ENCODE measurements at regions not wholly inside any gene's neighbourhood (a gene's known extent, or its start where the extent isn't known, plus 50 kb on each side); places are given as distances from the start of the nearest gene placed in this dataset.

GRCh38 chr10:4733150-4733842, 92.7 kb upstream of the AKR1E2 start:
- DNase-seq (ENCODE audit: low read depth), result no peak

GRCh38 chr10:4730998-4731397, 95.0 kb upstream of the AKR1E2 start:
- DNase-seq (ENCODE audit: low read depth), result no peak

DNA sequence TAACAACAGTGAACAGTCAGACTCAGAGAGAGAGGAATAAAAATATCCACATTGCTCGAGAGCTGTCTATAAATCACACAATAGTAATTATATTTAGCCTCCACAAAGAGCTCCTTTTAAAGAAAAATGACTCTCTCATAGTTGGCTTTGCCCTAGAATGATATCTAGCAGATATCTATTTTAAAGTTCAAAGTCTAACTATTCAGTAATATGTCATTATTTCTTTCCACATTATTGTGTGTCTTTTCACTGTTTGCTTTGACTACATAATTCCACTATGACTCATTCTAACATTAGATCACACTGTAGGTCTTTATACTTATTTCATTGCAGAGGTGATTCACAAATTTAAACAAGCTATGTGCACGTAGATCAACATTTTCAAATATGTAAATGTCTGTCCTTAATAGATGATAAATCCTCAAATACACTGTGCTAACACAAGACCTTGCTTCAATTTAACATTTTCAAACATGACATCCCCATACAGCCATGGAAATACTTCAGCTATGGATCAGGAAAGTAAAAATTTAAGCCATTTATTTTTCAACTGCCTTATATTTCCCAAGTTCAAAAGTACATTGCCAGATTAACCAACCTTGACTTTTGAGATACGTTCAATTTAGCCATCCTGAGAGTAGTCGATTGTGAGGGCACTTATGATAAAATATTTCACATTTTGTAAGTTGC, 99.9 kb upstream of the AKR1E2 start:
- no peak for DNase-seq (ENCODE audit: low read depth)

GRCh38 chr10:4723860-4724259, 102.1 kb upstream of the AKR1E2 start:
- no peak for DNase-seq (ENCODE audit: low read depth)

GRCh38 chr10:4721999-4722753, 103.8 kb upstream of the AKR1E2 start:
- no peak for DNase-seq (ENCODE audit: low read depth)

DNA sequence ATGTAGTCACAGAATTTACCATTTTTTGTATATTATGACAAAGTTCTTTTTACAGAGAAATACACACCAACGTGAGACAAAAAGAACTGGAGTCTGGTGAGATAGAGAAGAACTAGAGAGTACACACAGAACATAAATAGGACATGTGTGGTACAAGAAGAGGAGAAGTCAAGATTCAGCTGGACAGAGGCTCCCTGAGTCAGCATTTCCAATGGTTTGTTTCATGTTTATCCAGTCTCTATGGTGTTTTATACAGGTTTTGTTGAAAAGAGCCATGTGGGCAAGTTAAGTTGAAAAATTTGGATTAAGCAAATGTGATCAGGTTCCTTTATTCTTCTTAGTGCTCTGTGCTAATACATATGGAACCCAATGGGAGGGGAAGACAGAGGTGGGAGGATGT, 105.5 kb upstream of the AKR1E2 start:
- no peak for DNase-seq (ENCODE audit: low read depth)

DNA sequence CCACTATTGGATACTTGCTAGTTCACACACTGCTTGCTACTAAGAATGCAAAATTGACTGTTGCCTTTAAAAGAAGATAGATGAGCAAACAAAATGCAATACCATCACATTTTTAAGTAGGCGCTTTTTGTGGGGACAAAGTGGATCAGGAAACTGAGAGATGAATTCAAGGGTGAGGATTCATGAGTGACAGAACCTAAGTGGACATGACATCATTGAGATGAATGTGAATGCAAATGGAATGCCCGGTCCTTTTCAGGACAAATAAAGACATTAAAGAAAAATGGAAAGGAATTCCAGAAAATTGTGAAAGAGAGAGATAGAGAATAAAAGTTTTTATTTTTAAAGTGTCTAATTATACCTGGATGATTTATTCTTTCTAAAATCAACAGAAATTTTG, 106.3 kb upstream of the AKR1E2 start:
- no peak for DNase-seq (ENCODE audit: low read depth)

DNA sequence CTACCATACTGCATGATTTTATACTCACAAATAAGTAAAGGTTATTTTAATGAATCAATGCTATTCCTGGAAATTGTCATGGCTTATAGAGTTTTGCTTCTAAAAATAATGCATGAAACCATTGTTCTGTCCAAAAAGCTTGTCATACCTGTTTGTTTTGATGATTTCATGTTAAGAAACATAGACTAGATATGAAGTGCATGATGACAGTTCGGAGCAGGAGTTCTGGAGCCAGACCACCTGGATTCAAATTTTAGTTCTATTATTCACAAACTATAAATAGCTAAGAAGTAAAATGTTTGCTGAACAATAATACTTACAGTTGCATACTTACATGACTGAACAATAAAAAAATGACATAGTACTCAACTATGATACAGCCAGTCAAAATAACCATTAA, 107.0 kb upstream of the AKR1E2 start:
- no peak for DNase-seq (ENCODE audit: low read depth)

- DNase-seq (ENCODE audit: low read depth), result no peak
These were observed 107.5 kb upstream of the AKR1E2 start for GRCh38 chr10:4718544-4718943.

DNA sequence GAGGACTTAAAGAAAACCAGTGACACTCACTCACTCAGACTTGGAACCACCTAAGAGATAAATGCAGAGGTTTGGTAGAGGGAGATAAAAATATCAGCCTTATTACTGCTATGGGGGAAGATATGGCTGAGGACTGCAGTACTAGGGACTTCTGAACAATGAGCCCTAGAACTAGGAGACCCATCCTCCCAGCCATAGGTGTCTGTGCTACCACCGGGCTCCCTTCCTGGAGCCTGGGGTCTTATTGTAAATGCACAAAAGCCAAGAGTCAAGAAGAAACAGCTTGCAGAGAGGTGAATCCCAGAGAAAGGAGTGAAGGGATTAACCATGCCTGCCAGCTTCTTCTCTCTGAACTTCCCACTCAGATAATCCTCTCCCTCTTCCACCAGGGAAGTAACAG, 108.3 kb upstream of the AKR1E2 start:
- no peak for DNase-seq (ENCODE audit: low read depth)

GRCh38 chr10:4710858-4711257, 115.1 kb upstream of the AKR1E2 start:
- no peak for DNase-seq (ENCODE audit: low read depth)

DNA sequence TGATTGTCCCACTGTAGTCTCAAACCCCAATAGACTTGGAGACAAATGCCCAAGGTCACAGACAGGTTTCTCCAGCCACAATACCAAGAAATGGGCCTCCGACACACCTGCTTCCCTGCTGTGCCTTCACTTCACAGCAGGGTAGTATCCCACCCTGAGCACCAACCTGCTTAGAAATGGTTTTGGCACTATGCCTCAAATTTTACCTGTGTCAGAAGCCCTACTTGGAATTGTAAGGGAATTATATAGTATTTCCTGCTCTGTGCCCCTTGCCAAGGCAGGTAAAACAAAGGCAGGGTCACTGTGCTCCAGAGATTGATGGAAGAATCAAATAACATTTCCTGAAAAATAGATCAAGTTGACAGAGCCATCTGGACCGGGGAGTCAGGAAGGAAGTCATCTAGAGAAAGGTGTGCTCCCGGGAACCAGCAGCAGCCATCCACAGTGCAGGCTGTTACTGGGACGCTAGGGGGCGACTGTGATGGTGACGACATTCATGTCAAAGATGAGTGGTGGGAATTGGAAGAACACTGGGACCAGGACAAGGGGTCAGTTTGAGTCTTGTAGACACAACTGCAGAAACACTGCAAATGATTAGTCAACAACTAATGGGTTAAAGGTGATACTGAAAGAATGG, 117.8 kb upstream of the AKR1E2 start:
- no peak for DNase-seq (ENCODE audit: low read depth)

- DNase-seq (ENCODE audit: low read depth), result no peak
These were observed 118.8 kb upstream of the AKR1E2 start for GRCh38 chr10:4707221-4707620.

- DNase-seq (ENCODE audit: low read depth), result no peak
These were observed 121.9 kb upstream of the AKR1E2 start for GRCh38 chr10:4704034-4704545.

- no peak for DNase-seq (ENCODE audit: low read depth)
These were observed 125.0 kb upstream of the AKR1E2 start for GRCh38 chr10:4701016-4701415.

GRCh38 chr10:4699950-4700730, 125.9 kb upstream of the AKR1E2 start:
- DNase-seq (ENCODE audit: low read depth), result no peak

GRCh38 chr10:4698075-4698474, 127.9 kb upstream of the AKR1E2 start:
- DNase-seq (ENCODE audit: low read depth), result no peak

GRCh38 chr10:4696186-4696585, 129.8 kb upstream of the AKR1E2 start:
- DNase-seq (ENCODE audit: low read depth), result no peak

DNA sequence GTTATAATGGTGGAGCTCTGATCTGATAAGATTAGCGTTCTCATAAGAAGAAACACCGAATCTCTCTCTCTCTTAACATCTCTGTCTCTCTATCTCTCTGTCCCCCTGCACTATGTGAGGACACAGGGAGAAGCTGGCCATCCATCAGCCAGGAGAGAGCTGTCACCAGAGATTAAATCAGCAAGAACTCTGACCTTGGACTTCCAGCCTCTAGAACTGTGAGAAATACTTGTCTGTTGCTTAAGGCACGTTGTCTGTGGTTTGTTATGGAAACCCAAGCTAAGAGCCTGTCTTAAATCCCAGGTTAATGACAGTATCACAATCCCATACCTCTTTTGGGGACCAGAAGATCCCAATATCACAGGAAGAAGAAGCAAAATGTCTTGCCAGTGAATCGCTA, 132.0 kb upstream of the AKR1E2 start:
- DNase-seq (ENCODE audit: low read depth), result no peak

GRCh38 chr10:4692206-4692605, 133.8 kb upstream of the AKR1E2 start:
- no peak for DNase-seq (ENCODE audit: low read depth)

GRCh38 chr10:4691776-4692175, 134.2 kb upstream of the AKR1E2 start:
- DNase-seq (ENCODE audit: low read depth), result no peak

DNA sequence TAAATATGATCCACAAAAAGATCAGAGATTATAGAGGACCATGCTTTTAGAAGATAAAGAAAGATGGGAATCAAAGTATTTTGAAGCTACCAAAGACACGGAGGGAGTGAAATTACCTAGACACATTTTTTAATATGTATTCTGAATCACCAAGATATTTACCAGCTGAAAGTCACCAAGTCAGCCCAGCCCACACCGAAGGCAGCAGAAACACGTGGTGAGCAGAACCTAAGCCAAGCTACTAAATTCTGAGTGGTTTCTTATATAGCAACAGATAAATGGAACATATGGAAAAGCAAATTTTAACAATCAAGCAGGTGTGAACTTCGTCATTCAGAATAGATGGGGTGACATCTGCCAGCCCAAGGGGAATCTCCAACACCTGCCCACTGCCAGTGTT, 134.7 kb upstream of the AKR1E2 start:
- DNase-seq (ENCODE audit: low read depth), result no peak

All from activated gamma-delta T cell treated with anti-CD3 and anti-CD28 coated beads, Interleukin-2, amount 50 U/mL, for 16 hours (primary cell).